DMS 273 treated with DMSO at 0.1 percent for 48 hours (cell line): ENCODE measurements at regions not wholly inside any gene's neighbourhood (a gene's known extent, or its start where the extent isn't known, plus 50 kb on each side); places are given as distances from the start of the nearest gene placed in this dataset.

Source experiments
- DNase-seq: peaks from one replicate; lab custom pipeline; 2025; lab: John Stamatoyannopoulos, UW

DNA sequence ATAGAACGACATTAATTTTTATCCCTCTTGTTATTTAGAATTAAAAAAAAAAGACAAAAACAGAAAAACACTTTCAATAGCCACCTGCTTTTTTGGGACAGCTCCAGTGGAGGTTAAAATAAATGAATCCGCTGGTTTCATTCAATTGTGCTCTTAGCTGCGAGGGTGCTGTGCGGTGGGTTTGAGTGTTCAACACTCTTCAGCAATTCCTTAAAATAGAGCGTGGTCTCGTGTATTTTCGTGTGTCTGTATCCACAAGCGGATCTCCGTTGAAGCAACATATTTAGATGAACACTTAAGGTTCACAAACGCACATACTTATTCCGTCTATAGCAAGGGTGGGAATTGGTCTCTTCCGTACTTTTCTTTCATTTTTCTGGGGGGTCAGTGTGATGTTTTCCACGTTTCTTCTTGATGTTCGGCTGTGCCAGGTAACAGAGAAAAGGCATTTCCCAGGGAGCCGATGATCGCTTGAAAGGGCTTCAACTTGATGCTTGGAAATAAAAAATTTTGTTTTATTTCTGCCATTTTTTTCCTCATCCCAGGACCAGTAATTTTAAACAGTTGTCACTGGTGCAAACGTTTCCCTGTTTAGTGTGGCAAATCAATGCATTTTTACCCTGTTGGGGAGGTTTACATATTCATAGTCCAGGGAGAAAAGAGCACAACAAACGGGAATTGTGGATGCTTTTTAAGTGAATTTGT lies 297.9 kb downstream of the IRF8 start:
- no peak for DNase-seq

GRCh38 chr16:86198206-86199118 lies 299.5 kb downstream of the IRF8 start:
- DNase-seq: no peak

DNA sequence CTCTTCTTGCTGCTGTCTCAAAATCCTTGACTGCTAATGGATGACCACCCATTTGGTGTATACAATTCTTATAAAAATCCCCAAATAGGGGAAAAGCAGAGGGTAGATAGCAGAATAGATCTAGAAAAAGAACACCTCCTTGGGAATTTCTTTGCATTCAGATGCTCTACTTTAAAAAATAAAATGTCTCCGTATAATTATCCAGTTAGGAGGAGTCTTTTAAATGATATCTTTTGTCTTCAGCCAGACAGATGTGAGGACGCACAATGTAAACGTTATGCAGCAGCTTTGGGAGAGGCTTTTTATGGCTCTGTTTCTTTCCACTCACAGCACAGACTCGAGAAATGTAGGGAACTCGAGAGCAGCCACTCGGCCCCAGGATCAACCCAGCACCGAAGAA lies 300.2 kb downstream of the IRF8 start:
- no peak for DNase-seq

- no peak for DNase-seq
Measured at GRCh38 chr16:86199871-86200695, 301.1 kb downstream of the IRF8 start.

DNA sequence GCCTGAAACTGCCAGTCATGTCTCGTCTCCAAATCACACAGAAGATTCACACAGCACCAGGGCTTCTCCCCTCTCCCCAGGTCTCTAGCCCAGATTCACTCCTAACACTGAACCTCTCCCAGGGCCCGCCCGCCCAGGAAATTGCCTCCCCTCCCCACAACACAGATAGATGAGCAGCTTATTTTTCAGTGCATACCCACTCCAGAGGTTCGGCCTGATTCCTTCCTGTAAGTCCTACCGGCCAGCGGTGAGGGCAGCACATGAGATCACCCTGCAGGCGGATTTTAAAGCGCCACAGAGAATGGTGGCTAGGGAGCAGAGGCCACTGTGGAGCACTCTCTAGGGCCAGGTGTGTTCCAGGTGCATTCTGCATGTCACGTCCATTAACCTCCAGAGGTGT lies 301.8 kb downstream of the IRF8 start:
- DNase-seq: no peak

- no peak for DNase-seq
Measured at GRCh38 chr16:86201746-86202145, 302.8 kb downstream of the IRF8 start.

DNA sequence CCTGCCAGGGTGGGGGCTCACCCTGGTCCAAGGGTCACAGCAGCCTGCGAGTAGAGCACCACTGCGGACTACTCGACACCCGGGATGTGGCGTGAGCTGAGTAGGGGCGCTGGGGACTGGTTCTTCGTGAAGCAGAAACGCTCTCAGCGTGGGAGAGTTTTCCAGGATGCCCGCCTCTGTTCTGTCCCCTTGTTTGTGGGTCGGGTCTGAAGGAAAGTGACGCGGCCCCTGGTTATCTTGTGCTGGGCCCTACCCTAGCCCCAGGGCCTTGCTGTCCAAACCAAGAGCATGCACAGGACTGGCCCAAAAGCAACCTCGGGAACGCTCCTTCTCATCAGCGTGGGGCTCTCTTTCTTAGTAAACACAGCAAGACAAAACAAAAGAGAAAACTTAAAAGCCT lies 303.3 kb downstream of the IRF8 start:
- DNase-seq: no peak

DNA sequence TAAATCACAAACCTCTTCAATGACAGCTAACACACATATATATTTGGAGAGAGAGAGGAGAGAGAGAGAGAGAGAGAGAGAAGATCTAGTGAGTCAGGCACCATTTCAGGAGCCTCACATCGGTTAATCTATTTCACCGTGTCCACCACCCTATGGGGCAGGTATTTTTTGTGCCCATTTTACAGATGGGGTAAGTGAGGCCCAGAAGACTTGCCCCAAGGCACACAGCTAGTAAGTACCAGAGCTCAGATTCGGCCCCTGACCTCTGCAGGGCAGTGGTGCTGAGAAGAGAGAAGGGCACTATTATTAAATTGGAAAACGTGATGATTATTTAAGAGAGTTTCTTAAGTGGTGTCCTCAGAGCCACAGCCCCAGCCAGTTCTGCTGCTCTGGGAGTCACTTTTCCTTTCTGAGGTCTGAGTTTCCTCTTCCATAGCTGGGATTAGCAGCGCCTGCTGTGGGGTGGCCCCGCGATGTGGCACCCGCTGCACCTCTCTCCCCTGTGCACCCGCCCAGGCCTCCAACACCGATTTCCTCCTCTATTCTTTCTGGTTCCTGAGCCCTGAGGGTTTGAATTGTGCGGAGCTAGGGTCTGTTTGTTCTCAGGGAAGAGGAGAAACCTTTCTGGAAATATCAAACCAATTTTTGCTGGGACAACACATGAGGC lies 303.9 kb downstream of the IRF8 start:
- DNase-seq: no peak

- no peak for DNase-seq
Measured at GRCh38 chr16:86203557-86204275, 304.8 kb downstream of the IRF8 start.

DNA sequence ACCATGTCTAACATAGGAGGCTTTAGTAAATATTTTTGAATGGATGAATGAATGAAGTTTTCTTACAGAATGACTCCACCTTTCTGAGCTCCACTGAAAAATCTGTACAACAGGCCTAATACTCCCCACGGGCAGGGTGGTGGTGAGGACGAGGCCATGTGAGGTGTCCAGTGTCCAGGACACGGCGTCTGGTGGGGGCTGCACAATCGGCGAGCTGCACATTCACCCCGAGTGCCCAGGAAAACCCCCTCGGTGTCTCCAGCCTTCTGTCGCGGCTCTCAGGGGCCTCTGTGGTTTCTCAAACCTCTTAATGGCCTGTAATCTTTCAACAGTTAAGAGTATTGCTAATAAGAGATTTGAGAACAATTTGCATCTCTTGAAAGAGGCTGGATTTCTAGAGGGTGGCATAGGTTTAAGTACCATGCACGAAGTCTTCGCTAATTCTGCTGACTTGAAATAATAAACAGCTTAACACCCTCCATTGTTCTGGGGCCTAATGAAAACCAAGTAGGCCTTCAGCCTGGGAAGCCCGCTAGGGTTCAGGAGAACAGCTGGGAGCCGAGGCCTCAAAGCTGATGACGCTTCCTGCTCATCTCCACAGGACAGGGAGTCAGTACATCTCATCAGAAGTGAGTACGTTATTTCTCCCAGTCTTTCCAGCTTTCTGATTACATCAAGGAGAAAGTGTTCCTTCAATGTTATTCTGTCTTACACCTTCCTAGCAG lies 304.6 kb upstream of the FOXF1 start:
- no peak for DNase-seq

- no peak for DNase-seq
Measured at GRCh38 chr16:86207350-86207749, 303.0 kb upstream of the FOXF1 start.

GRCh38 chr16:86209202-86209601 lies 301.1 kb upstream of the FOXF1 start:
- no peak for DNase-seq

- no peak for DNase-seq
Measured at GRCh38 chr16:86210403-86211193, 299.7 kb upstream of the FOXF1 start.

DNA sequence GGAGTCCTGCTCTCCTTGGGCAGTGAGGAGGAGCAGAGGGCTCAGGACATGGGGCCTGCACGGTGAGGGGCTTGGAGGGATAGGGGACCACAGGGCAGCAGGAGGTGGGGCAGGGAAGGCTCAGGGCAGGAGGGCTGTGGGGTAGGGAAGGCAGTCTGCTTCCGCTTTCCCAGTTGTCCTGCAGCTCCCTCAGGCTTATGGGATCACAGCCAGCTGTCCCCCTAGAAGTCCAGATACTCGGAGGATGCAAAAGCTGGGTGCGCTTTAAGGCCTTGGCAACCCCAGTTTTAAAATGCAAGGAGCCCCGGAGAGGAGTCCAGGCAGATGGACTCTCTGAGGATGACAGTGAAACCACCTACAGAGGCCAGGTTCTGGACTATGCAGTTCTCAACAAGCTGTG lies 299.1 kb upstream of the FOXF1 start:
- DNase-seq: no peak

DNA sequence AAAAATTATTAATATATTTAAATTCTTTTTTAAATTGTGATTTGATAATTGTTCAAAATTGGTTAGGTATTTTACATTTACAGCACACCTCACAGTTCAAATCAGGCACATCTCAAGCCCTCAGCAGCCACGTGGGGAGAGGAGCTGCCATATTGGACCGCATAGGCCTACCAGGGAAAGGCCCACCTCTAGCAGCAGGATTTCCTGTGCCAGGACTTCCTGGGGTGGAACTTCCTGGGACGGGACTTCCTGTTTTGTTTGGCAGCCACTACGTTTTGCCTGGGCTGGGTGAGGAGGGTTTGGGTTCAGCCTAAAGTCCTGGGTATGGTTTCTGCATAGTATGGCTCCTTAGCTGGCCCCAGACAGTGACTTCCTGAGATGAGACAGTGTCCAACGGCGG lies 298.5 kb upstream of the FOXF1 start:
- DNase-seq: no peak

- DNase-seq: no peak
Measured at GRCh38 chr16:86212706-86213436, 297.5 kb upstream of the FOXF1 start.

- DNase-seq: no peak
Measured at GRCh38 chr16:86213437-86214205, 296.7 kb upstream of the FOXF1 start.
